ENCODE measurements at regions not wholly inside any gene's neighbourhood (a gene's known extent, or its start where the extent isn't known, plus 50 kb on each side); places are given as distances from the start of the nearest gene placed in this dataset.

- Histone ChIP-seq H3K36me3 (ENCODE audit: control insufficient read depth, insufficient read depth, low read length) (no peaks in the 10 kb centered on the region), H3K4me3 (replicated peaks; ENCODE audit: low read depth, low read length) (no peak overlapping the region), H3K27me3 (replicated peaks; ENCODE audit: control insufficient read depth, insufficient read depth, low read length) (no peaks in the 10 kb centered on the region)
- no peak for DNase-seq (ENCODE audit: extremely low read depth, insufficient read length)
- no peak for TF ChIP-seq CTCF (IDR thresholded peaks at IDR 0.05; ENCODE audit: insufficient read depth, low read length, poor library complexity, severe bottlenecking)
These were observed 955.2 kb upstream of the EYS start for GRCh38 chr6:66662196-66662595.

- Histone ChIP-seq H3K27me3 (replicated peaks; ENCODE audit: control insufficient read depth, insufficient read depth, low read length) (no peaks in the 10 kb centered on the region), H3K4me3 (replicated peaks; ENCODE audit: low read depth, low read length) (no peak overlapping the region), H3K36me3 (ENCODE audit: control insufficient read depth, insufficient read depth, low read length) (no peaks in the 10 kb centered on the region)
- DNase-seq (ENCODE audit: extremely low read depth, insufficient read length), result no peak
- TF ChIP-seq CTCF (IDR thresholded peaks at IDR 0.05; ENCODE audit: insufficient read depth, low read length, poor library complexity, severe bottlenecking), result no peak
These were observed 948.4 kb upstream of the EYS start for GRCh38 chr6:66655420-66655819.

- no peak for DNase-seq (ENCODE audit: extremely low read depth, insufficient read length)
- no peak overlapping the region for H3K4me3 ChIP-seq (replicated peaks; ENCODE audit: low read depth, low read length)
These were observed 931.5 kb upstream of the EYS start for GRCh38 chr6:66638518-66638917.

GRCh38 chr6:66638099-66638498 is 931.1 kb upstream of the EYS start:
- Histone ChIP-seq H3K36me3 (ENCODE audit: control insufficient read depth, insufficient read depth, low read length) (no peaks in the 10 kb centered on the region), H3K27me3 (replicated peaks; ENCODE audit: control insufficient read depth, insufficient read depth, low read length) (no peaks in the 10 kb centered on the region), H3K4me3 (replicated peaks; ENCODE audit: low read depth, low read length) (no peak overlapping the region)
- TF ChIP-seq CTCF (IDR thresholded peaks at IDR 0.05; ENCODE audit: insufficient read depth, low read length, poor library complexity, severe bottlenecking), result no peak
- DNase-seq (ENCODE audit: extremely low read depth, insufficient read length), result no peak

More at GRCh38 chr6:66638518-66638917, 931.5 kb upstream of the EYS start:
- no peaks in the 10 kb centered on the region for H3K27me3 ChIP-seq (replicated peaks; ENCODE audit: control insufficient read depth, insufficient read depth, low read length)
- no peaks in the 10 kb centered on the region for H3K36me3 ChIP-seq (ENCODE audit: control insufficient read depth, insufficient read depth, low read length)
- TF ChIP-seq CTCF (IDR thresholded peaks at IDR 0.05; ENCODE audit: insufficient read depth, low read length, poor library complexity, severe bottlenecking), result no peak

- TF ChIP-seq CTCF (IDR thresholded peaks at IDR 0.05; ENCODE audit: insufficient read depth, low read length, poor library complexity, severe bottlenecking), result no peak
- Histone ChIP-seq H3K4me3 (replicated peaks; ENCODE audit: low read depth, low read length) (no peak overlapping the region), H3K36me3 (ENCODE audit: control insufficient read depth, insufficient read depth, low read length) (no peaks in the 10 kb centered on the region), H3K27me3 (replicated peaks; ENCODE audit: control insufficient read depth, insufficient read depth, low read length) (no peaks in the 10 kb centered on the region)
- DNase-seq (ENCODE audit: extremely low read depth, insufficient read length), result no peak
These were observed 921.9 kb upstream of the EYS start for GRCh38 chr6:66628917-66629316.

GRCh38 chr6:66623050-66623449 is 916.0 kb upstream of the EYS start:
- no peaks in the 10 kb centered on the region for H3K36me3 ChIP-seq (ENCODE audit: control insufficient read depth, insufficient read depth, low read length)
- no peak for TF ChIP-seq CTCF (IDR thresholded peaks at IDR 0.05; ENCODE audit: insufficient read depth, low read length, poor library complexity, severe bottlenecking)
- no peak overlapping the region for H3K4me3 ChIP-seq (replicated peaks; ENCODE audit: low read depth, low read length)
- H3K27me3 ChIP-seq (replicated peaks; ENCODE audit: control insufficient read depth, insufficient read depth, low read length), result no peaks in the 10 kb centered on the region
- DNase-seq (ENCODE audit: extremely low read depth, insufficient read length), result no peak
